Skin of body (tissue), 1 donor: ENCODE measurements at regions not wholly inside any gene's neighbourhood (a gene's known extent, or its start where the extent isn't known, plus 50 kb on each side); places are given as distances from the start of the nearest gene placed in this dataset.

ENCODE experiments used
- DNase-seq: peaks from one replicate; lab custom pipeline; 2025; lab: John Stamatoyannopoulos, UW

DNA sequence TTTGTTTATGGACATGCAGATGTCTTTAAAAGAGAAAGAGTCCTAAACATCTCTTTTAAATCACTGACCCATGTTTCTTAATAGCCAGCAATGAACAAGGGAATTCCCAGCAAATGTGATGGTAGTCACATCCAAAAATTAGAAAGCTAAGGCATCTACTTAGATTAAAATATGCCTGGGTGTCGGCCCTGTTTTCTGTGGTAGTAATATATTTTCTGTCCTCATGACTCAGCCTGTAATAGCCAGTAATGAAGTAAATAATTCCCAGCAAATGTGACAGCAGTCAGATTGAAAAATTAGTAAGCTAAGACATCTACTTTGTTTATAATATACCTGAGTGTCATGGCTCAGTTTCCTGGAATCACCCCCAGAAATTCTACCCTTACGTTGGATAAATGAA is 60.6 kb upstream of the MYRIP start:
- no peak for DNase-seq

GRCh38 chr3:39750712-39751111 is 58.7 kb upstream of the MYRIP start:
- no peak for DNase-seq

GRCh38 chr3:39751286-39751685 is 58.1 kb upstream of the MYRIP start:
- DNase-seq = no peak

GRCh38 chr3:39752019-39752637 is 57.3 kb upstream of the MYRIP start:
- no peak for DNase-seq

DNA sequence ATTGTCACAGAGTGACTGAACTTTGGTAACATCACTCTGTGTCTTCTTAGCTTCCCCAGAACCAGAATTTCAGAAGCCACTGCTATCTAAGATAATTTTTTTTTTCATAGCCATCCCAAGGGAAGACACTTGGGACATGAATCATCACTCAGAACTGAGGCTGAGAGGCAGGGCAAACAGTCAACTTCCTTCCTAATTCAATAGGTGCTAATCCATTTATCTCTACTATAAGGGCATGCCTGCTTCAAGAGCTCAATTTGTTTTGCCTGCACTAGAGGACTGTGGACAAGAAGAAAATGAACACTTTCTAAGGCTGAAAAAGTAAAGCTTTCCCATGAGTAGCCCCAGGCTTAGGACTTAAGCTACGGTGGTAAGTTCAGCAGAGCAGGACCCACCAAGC is 56.7 kb upstream of the MYRIP start:
- no peak for DNase-seq

DNA sequence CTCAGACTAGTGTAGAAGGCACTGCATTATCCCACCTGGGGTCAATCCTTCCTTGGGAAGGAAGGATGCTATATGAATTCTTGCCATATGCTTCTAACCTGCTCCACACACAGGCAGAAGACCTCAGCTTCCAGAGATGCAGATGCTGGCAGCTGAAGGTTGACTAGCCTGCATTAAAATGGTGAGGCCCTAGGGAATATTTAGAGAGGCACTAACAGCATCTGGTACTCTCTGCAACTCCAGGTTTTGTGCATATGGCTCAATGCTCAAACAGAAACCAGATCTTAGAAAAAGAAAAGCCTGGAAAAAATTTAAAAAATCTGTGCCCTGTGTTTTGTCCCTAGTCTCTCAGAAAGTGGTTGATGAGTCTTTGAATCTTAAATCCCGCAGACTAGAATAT is 56.0 kb upstream of the MYRIP start:
- peak; percentile 15 for DNase-seq

GRCh38 chr3:39754549-39754948 is 54.9 kb upstream of the MYRIP start:
- DNase-seq = no peak

DNA sequence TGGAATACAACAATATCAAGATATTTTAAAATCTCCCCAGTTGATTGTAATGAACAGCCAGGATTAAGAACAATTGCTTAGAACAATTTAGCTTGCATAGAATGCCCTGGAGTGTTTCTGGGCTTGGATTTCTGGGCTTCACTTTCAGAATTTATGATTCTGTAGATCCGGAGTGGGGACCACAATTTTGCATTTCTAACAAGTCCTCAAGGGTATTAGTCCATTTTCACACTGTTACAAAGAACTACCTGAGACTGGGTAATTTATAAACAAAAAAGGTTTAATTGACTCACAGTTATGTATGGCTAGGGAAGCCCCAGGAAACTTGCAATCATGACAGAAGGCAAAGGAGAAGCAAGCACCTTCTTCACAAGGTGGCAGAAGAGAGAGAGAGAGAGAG is 54.3 kb upstream of the MYRIP start:
- DNase-seq = no peak

DNA sequence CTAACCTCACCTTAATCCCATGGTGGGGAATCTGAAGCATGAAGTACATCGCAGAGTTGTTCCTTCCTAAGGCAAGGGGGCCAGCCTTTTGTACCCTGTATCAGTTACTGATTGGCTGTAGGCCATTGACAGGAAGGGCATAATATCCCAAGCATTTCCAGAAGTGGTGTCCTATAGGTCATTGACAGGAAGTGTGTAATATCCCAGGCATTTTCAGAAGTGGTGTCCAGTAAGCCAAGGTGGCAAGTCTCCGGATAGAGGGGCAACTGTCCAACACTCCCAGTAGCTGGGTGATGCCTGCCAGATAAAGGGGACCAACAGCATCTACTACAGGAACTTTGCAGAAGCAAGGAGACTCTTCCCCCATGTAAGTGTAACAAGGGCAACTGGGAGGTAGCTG is 52.1 kb upstream of the MYRIP start:
- no peak for DNase-seq
